ENCODE measurements at regions not wholly inside any gene's neighbourhood (a gene's known extent, or its start where the extent isn't known, plus 50 kb on each side); places are given as distances from the start of the nearest gene placed in this dataset.

DNA sequence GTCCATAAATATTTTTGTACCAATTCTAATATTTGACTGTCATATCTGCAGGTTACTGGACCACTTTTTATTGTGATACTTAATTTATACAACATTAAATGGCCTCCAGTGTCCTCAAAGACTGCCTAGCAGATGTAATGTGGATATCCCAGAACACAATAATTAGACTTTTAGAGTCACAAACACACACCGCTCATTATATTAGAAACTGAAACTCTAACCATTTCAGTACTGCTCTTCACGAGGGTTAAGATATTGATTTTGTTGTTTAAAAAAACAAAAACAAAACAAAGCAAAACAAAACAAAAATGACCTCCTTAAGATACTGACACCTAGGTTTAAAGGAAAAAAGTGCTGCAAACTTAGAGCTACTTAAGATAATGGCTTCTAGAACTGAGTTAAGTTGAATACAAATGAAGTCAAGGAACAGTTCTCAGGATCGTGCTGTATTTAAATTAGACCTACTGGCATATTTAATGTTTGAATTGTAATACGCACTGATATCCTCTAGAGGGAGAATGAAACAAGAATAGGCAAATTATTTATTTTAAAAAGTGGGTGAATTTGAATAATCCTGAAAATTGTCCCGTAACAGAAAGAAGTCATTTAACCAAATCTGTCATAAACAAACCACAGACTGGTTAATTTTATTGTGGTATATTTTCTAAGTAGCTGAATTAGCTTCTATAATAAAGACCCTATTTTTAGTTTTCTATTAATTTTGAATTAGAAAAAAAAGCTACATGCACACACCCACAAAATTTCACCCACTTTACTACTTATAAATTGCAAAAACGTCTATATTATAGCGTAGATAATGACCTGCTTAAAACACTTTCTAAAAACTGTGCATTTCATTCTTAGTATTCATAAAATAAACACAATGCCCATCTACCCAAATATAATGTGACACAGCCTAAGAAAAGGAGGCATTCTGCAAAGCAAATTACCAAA is 395.2 kb upstream of the DCN start:
- DNase-seq (ENCODE audit: low read depth): peak; percentile 54
- peak overlapping the region; percentile 43 for H3K4me3 ChIP-seq (ENCODE audit: low read depth, low read length)
- TF ChIP-seq, protein P1, sequence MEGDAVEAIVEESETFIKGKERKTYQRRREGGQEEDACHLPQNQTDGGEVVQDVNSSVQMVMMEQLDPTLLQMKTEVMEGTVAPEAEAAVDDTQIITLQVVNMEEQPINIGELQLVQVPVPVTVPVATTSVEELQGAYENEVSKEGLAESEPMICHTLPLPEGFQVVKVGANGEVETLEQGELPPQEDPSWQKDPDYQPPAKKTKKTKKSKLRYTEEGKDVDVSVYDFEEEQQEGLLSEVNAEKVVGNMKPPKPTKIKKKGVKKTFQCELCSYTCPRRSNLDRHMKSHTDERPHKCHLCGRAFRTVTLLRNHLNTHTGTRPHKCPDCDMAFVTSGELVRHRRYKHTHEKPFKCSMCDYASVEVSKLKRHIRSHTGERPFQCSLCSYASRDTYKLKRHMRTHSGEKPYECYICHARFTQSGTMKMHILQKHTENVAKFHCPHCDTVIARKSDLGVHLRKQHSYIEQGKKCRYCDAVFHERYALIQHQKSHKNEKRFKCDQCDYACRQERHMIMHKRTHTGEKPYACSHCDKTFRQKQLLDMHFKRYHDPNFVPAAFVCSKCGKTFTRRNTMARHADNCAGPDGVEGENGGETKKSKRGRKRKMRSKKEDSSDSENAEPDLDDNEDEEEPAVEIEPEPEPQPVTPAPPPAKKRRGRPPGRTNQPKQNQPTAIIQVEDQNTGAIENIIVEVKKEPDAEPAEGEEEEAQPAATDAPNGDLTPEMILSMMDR (conservative IDR thresholded peaks at IDR 0.05; ENCODE audit: low read depth, low read length): peak; percentile 47

DNA sequence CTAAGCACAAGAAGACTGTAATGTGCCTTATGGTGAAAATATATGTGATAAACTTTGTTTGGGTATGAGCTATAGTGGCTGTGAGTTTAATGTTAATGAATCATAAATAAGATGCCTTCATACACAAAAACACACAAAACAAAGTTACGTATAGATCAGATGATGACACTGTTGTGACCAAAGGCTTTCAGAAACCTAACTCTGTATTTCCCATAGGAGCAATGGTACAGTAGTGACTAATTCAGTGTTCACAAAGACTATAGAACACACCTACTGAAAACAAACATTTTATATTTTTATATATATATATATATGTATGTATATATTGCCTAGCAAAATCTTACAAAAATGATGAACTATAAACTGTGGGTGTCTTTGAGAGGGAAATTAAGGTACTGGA is 393.8 kb upstream of the DCN start:
- no peak overlapping the region for H3K4me3 ChIP-seq (ENCODE audit: low read depth, low read length)
- no peak for DNase-seq (ENCODE audit: low read depth)
- TF ChIP-seq, protein P1 (conservative IDR thresholded peaks at IDR 0.05; ENCODE audit: low read depth, low read length): no peak

DNA sequence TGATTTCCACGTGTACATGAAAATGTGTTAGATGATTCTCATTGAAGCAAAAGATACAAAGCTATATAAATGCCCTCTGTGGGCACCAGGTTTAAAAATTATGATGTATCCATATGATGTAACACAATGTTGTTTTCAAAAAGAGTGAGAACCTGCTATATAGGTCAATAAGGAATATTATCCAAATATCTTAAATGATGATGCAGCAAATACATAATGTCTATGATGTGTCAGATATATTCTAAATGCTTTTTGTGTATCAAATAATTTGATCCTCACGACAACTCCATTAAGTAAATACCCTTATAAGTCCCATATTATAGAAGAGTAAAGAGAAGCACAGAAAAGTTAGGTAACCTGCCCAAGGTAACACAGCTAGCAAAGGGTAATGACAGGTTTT is 393.0 kb upstream of the DCN start:
- H3K4me3 ChIP-seq (ENCODE audit: low read depth, low read length): no peak overlapping the region
- TF ChIP-seq, protein P1 (conservative IDR thresholded peaks at IDR 0.05; ENCODE audit: low read depth, low read length): no peak
- DNase-seq (ENCODE audit: low read depth): no peak

DNA sequence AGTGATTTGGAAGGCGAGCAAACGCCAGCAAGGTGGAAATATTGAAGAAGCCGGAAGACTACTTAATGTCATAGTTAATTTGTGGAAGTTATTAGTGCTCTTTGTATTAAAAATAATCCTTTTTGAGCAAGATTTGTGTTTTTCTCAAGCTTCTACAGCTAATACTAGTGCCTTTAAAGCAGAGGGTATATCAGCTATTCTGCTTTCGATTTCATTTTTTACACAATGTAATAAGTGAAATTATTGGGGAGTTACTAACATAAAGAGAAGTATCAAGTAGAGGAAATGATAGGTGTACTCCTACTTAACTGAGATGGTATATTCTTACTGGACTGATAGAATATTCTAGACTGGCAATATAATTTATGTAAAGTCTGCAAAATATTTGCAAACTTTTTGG is 392.4 kb upstream of the DCN start:
- no peak overlapping the region for H3K4me3 ChIP-seq (ENCODE audit: low read depth, low read length)
- DNase-seq (ENCODE audit: low read depth): no peak
- TF ChIP-seq, protein P1 (conservative IDR thresholded peaks at IDR 0.05; ENCODE audit: low read depth, low read length): no peak

DNA sequence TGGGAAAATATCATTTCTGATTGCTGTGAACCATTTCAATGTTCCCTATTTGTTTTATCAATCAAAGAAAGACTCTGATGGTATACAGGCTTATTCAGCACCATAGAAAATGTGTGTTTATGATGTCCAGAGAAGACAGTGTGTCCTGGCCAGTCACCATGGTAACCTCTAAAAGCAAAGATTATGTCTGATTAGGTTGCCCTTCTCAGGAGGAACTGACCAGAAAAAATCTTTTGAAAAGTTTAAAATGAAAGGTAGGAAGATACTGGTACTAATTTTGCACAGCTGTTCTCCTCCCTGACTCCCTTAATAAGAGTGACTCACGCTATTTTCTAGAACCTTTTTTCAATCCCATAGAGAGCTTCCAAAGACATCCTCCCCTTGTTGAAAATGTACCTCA is 391.8 kb upstream of the DCN start:
- peak; percentile 42 for DNase-seq (ENCODE audit: low read depth)
- TF ChIP-seq, protein P1 (conservative IDR thresholded peaks at IDR 0.05; ENCODE audit: low read depth, low read length): no peak
- H3K4me3 ChIP-seq (ENCODE audit: low read depth, low read length): no peak overlapping the region

DNA sequence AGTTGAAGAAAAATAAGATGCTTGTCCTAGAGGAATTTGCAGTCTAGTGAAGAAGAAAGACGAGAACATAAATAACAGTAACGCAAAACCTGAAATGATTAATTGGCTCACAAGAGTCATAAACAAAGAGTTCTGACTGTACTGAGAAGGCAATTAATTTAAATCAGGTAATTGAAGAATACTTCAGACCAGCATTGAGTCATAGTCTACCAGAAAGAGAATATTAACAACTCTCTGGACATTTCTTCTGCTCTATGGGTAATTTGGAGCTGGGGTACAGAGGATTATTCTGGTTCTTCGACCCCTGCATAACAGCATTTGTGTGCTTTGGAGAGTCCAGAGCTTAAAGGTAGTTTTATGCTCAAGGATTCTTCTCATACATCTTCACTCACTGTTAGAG is 390.3 kb upstream of the DCN start:
- TF ChIP-seq, protein P1 (conservative IDR thresholded peaks at IDR 0.05; ENCODE audit: low read depth, low read length): no peak
- H3K4me3 ChIP-seq (ENCODE audit: low read depth, low read length): no peak overlapping the region
- no peak for DNase-seq (ENCODE audit: low read depth)

DNA sequence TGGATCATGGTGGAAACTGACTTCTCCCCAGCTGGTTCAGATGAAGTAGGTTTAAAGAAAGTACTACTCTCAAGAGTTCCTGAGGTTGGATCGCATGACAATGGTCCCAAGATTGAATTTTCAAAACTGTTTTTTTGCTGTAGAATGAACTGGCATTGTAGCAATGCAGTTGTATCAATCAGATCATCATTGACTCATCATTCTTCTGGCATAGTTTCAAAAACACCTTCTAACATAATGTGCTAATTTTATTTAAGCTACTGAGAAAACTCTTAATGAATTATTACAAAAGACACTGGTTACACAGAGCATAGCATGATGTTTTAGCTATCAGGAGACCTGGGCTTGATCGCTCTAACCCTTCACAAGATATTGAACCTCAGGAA is 384.5 kb upstream of the DCN start:
- TF ChIP-seq, protein P1 (conservative IDR thresholded peaks at IDR 0.05; ENCODE audit: low read depth, low read length): no peak
- no peak overlapping the region for H3K4me3 ChIP-seq (ENCODE audit: low read depth, low read length)
- DNase-seq (ENCODE audit: low read depth): no peak

Data from choroid plexus epithelial cell (primary cell).